ENCODE measurements at regions not wholly inside any gene's neighbourhood (a gene's known extent, or its start where the extent isn't known, plus 50 kb on each side); places are given as distances from the start of the nearest gene placed in this dataset.

- no peak overlapping the region for H3K27ac Mint-ChIP-seq (ENCODE audit: unreplicated experiment)
- Histone ChIP-seq H3K4me1 (no peaks in the 10 kb centered on the region), H3K27me3 (replicated peaks; ENCODE audit: control insufficient read depth, insufficient read depth, low read length) (no peaks in the 10 kb centered on the region), H3K9me3 (no peaks in the 10 kb centered on the region), H3K36me3 (ENCODE audit: control insufficient read depth, insufficient read depth, low read length) (no peaks in the 10 kb centered on the region), H3K4me3 (ENCODE audit: low read depth, low read length) (no peak overlapping the region)
- ChIA-PET CTCF (no interaction called here), POLR2A (no interaction called here)
- intact Hi-C loops (cut with micrococcal nuclease; ENCODE audit: unreplicated experiment) = no loop called here
- BruUV-seq (replicated peaks) = no TSS peak
- TF ChIP-seq, protein P1, sequence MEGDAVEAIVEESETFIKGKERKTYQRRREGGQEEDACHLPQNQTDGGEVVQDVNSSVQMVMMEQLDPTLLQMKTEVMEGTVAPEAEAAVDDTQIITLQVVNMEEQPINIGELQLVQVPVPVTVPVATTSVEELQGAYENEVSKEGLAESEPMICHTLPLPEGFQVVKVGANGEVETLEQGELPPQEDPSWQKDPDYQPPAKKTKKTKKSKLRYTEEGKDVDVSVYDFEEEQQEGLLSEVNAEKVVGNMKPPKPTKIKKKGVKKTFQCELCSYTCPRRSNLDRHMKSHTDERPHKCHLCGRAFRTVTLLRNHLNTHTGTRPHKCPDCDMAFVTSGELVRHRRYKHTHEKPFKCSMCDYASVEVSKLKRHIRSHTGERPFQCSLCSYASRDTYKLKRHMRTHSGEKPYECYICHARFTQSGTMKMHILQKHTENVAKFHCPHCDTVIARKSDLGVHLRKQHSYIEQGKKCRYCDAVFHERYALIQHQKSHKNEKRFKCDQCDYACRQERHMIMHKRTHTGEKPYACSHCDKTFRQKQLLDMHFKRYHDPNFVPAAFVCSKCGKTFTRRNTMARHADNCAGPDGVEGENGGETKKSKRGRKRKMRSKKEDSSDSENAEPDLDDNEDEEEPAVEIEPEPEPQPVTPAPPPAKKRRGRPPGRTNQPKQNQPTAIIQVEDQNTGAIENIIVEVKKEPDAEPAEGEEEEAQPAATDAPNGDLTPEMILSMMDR (IDR thresholded peaks at IDR 0.05; ENCODE audit: insufficient read depth in 1 of 2, low read depth in 1 of 2, low read length in 1 of 2, severe bottlenecking in 1 of 2, unreplicated experiment in 1 of 2) = no peak
- no peak for DNase-seq
- H3K9me3 Mint-ChIP-seq (ENCODE audit: unreplicated experiment) = no peaks in the 10 kb centered on the region
- H3K4me1 Mint-ChIP-seq (ENCODE audit: low read depth, unreplicated experiment) = no peaks in the 10 kb centered on the region
- H3K27me3 Mint-ChIP-seq (ENCODE audit: insufficient read depth, unreplicated experiment) = peaks cover 4% of the 10 kb centered on the region
- H3K36me3 Mint-ChIP-seq (ENCODE audit: insufficient read depth, unreplicated experiment) = no peaks in the 10 kb centered on the region
- H3K4me3 Mint-ChIP-seq (ENCODE audit: unreplicated experiment) = no peak overlapping the region
Measured at GRCh38 chr4:96833831-96834230, 993.9 kb downstream of the PDHA2 start.

- no peaks in the 10 kb centered on the region for H3K9me3 ChIP-seq
- no peaks in the 10 kb centered on the region for H3K36me3 Mint-ChIP-seq (ENCODE audit: insufficient read depth, unreplicated experiment)
- no peaks in the 10 kb centered on the region for H3K36me3 ChIP-seq (ENCODE audit: control insufficient read depth, insufficient read depth, low read length)
- H3K27ac Mint-ChIP-seq (ENCODE audit: unreplicated experiment) = no peak overlapping the region
- CTCF ChIA-PET = no interaction called here
- POLR2A ChIA-PET = no interaction called here
- no peak overlapping the region for H3K4me3 ChIP-seq (ENCODE audit: low read depth, low read length)
- H3K4me1 Mint-ChIP-seq (ENCODE audit: low read depth, unreplicated experiment) = no peaks in the 10 kb centered on the region
- intact Hi-C loops (cut with micrococcal nuclease; ENCODE audit: unreplicated experiment) = no loop called here
- DNase-seq = no peak
- no peaks in the 10 kb centered on the region for H3K27me3 ChIP-seq (replicated peaks; ENCODE audit: control insufficient read depth, insufficient read depth, low read length)
- no TSS peak for BruUV-seq (replicated peaks)
- TF ChIP-seq, protein P1 (IDR thresholded peaks at IDR 0.05; ENCODE audit: insufficient read depth in 1 of 2, low read depth in 1 of 2, low read length in 1 of 2, severe bottlenecking in 1 of 2, unreplicated experiment in 1 of 2) = no peak
- no peaks in the 10 kb centered on the region for H3K9me3 Mint-ChIP-seq (ENCODE audit: unreplicated experiment)
- no peak overlapping the region for H3K4me3 Mint-ChIP-seq (ENCODE audit: unreplicated experiment)
- no peaks in the 10 kb centered on the region for H3K4me1 ChIP-seq
- peaks cover 4% of the 10 kb centered on the region for H3K27me3 Mint-ChIP-seq (ENCODE audit: insufficient read depth, unreplicated experiment)
Measured at GRCh38 chr4:96835991-96836390, 996.1 kb downstream of the PDHA2 start.

DNA sequence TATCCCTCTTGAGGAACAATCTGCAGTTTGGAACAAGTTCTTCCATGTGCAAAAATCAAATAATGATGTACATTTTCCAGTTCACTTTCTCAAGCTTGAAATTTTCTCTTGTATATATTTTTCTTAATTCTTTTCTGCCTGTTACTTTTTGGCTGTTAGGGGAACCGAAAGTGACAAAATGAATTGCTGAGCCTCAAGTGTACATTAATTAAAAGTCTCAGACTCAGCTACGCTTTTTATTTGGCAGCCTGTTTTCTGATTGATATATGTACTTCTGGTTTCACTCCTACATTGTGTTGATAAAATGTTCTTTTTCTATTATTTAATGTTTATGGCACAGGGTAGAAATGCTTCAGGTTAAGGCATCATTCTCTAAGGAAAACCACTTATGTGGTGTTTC lies 999.5 kb downstream of the PDHA2 start:
- Histone ChIP-seq H3K27me3 (replicated peaks; ENCODE audit: control insufficient read depth, insufficient read depth, low read length) (no peaks in the 10 kb centered on the region), H3K36me3 (ENCODE audit: control insufficient read depth, insufficient read depth, low read length) (no peaks in the 10 kb centered on the region), H3K4me3 (ENCODE audit: low read depth, low read length) (no peak overlapping the region), H3K4me1 (no peaks in the 10 kb centered on the region), H3K9me3 (no peaks in the 10 kb centered on the region)
- Mint-ChIP-seq H3K27ac (ENCODE audit: unreplicated experiment) (no peak overlapping the region), H3K4me1 (ENCODE audit: low read depth, unreplicated experiment) (no peaks in the 10 kb centered on the region), H3K9me3 (ENCODE audit: unreplicated experiment) (no peaks in the 10 kb centered on the region), H3K27me3 (ENCODE audit: insufficient read depth, unreplicated experiment) (peaks cover 2% of the 10 kb centered on the region), H3K36me3 (ENCODE audit: insufficient read depth, unreplicated experiment) (no peaks in the 10 kb centered on the region), H3K4me3 (ENCODE audit: unreplicated experiment) (no peak overlapping the region)
- TF ChIP-seq, protein P1 (IDR thresholded peaks at IDR 0.05; ENCODE audit: insufficient read depth in 1 of 2, low read depth in 1 of 2, low read length in 1 of 2, severe bottlenecking in 1 of 2, unreplicated experiment in 1 of 2) = no peak
- no peak for DNase-seq
- POLR2A ChIA-PET = no interaction called here
- intact Hi-C loops (cut with micrococcal nuclease; ENCODE audit: unreplicated experiment) = no loop called here
- no TSS peak for BruUV-seq (replicated peaks)
- CTCF ChIA-PET = no interaction called here
